Trophoblast cell (in vitro differentiated cells and primary cell): ENCODE measurements at regions not wholly inside any gene's neighbourhood (a gene's known extent, or its start where the extent isn't known, plus 50 kb on each side); places are given as distances from the start of the nearest gene placed in this dataset.

Experiments used
- DNase-seq, 2 donors: peaks; one replicate each; pipeline ENCODE4 v3.0.0-alpha.2; 2016
- H2AFZ ChIP-seq: 2 replicates; pipeline ENCODE4 v1.6.1; 2013; ENCODE audit warnings: low read length, moderate library complexity, mild to moderate bottlenecking; ENCODE audit not compliant: insufficient read depth, poor library complexity
- H2AK5ac ChIP-seq: 2 replicates; pipeline ENCODE4 v1.6.1; 2013; ENCODE audit warnings: mild to moderate bottlenecking, low read length
- H2BK120ac ChIP-seq: 2 replicates; pipeline ENCODE4 v1.6.1; 2013; ENCODE audit warnings: low read length, mild to moderate bottlenecking, moderate library complexity; ENCODE audit not compliant: insufficient read depth, poor library complexity
- H2BK12ac ChIP-seq: 2 replicates; pipeline ENCODE4 v1.6.1; 2013; ENCODE audit warnings: mild to moderate bottlenecking, low read length, moderate library complexity
- H2BK5ac ChIP-seq: 2 replicates; pipeline ENCODE4 v1.6.1; 2013; ENCODE audit warnings: low read length, low read depth, moderate library complexity, mild to moderate bottlenecking; ENCODE audit not compliant: poor library complexity
- H3K14ac ChIP-seq: 2 replicates; pipeline ENCODE4 v1.6.1; 2013; ENCODE audit warnings: mild to moderate bottlenecking, low read length
- H3K18ac ChIP-seq: 2 replicates; pipeline ENCODE4 v1.6.1; 2013; ENCODE audit warnings: mild to moderate bottlenecking, low read length
- H3K23ac ChIP-seq: 2 replicates; pipeline ENCODE4 v1.6.1; 2013; ENCODE audit warnings: low read length
- H3K27ac ChIP-seq: 2 replicates; pipeline ENCODE4 v1.5.1; 2013; ENCODE audit warnings: low read depth, mild to moderate bottlenecking, inconsistent platforms, low read length, moderate library complexity
- H3K27me3 ChIP-seq: 2 replicates; pipeline ENCODE4 v1.6.1; 2013; ENCODE audit warnings: inconsistent platforms, mild to moderate bottlenecking, low read length, moderate library complexity; ENCODE audit not compliant: insufficient read depth
- H3K36me3 ChIP-seq, 2 experiments: 1 replicate in 1 of 2; 2 replicates in 1 of 2; pipeline ENCODE4 v1.6.1; 2013; ENCODE audit warnings: low read length in 2 of 2, mild to moderate bottlenecking in 2 of 2, moderate library complexity in 1 of 2; ENCODE audit not compliant: insufficient read depth in 2 of 2, control insufficient read depth in 1 of 2
- H3K4ac ChIP-seq: 2 replicates; pipeline ENCODE4 v1.6.1; 2013; ENCODE audit warnings: low read depth, mild to moderate bottlenecking, low read length, moderate library complexity
- H3K4me1 ChIP-seq, 2 experiments: 1 replicate in 1 of 2; 2 replicates in 1 of 2; pipeline ENCODE4 v1.6.1; 2013; ENCODE audit warnings: low read length in 2 of 2, mild to moderate bottlenecking in 2 of 2, moderate library complexity in 1 of 2; ENCODE audit not compliant: insufficient read depth in 2 of 2, control insufficient read depth in 1 of 2
- H3K4me2 ChIP-seq: 2 replicates; pipeline ENCODE4 v1.6.1; 2013; ENCODE audit warnings: inconsistent platforms, mild to moderate bottlenecking, low read length, moderate library complexity
- H3K4me3 ChIP-seq: 2 replicates; pipeline ENCODE4 v1.5.1; 2013; ENCODE audit warnings: mild to moderate bottlenecking, low read depth, low read length, inconsistent platforms
- H3K79me1 ChIP-seq: one replicate; pipeline ENCODE4 v1.6.1; 2013; ENCODE audit warnings: low read length
- H3K79me2 ChIP-seq: 2 replicates; pipeline ENCODE4 v1.6.1; 2013; ENCODE audit warnings: low read length, mild to moderate bottlenecking; ENCODE audit not compliant: control insufficient read depth, insufficient read depth, poor library complexity
- H3K9ac ChIP-seq: 2 replicates; pipeline ENCODE4 v1.6.1; 2013; ENCODE audit warnings: mild to moderate bottlenecking, low read length
- H3K9me3 ChIP-seq: 2 replicates; pipeline ENCODE4 v1.6.1; 2013; ENCODE audit warnings: low read depth, mild to moderate bottlenecking, control low read depth, inconsistent platforms, low read length; ENCODE audit not compliant: insufficient read depth
- H4K12ac ChIP-seq: 2 replicates; pipeline ENCODE4 v1.6.1; 2013; ENCODE audit warnings: low read depth, mild to moderate bottlenecking, low read length, moderate library complexity
- H4K8ac ChIP-seq: 2 replicates; pipeline ENCODE4 v1.6.1; 2013; ENCODE audit warnings: low read depth, mild to moderate bottlenecking, low read length, moderate library complexity
- H4K91ac ChIP-seq: one replicate; pipeline ENCODE4 v1.6.1; 2013; ENCODE audit warnings: low read depth, mild to moderate bottlenecking, low read length, moderate library complexity
- WGBS: extraction: QIAGEN DNeasy Blood & Tissue Kit; methylation state at CpG from one replicate; pipeline ENCODE4 v1.1.7; 2013; ENCODE audit warnings: missing lambda C conversion rate; ENCODE audit not compliant: insufficient read length, insufficient coverage; ENCODE audit errors: extremely low coverage; 5-methylcytosine and 5-hydroxymethylcytosine counted together

DNA sequence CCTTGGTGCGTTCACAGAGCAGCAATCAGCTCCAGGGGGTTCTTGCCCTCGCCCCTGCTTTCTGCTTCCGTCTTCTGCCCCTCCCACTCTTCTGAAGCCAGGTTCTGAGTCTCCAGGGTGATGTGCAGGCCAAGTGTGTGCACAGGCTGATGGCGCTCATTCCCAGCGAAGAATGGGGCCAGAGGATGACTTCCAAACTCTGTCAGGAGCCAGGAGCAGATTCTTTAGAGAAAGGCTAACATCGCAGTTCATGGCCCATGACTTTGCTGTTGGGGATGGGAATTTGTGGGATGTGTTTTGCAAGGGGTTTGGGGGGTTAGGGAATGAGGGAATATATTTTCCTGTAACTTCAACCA lies 56.1 kb upstream of the CCN6 start:
- Histone ChIP-seq H2BK120ac (no peak overlapping the region), H3K4me1 (no peaks in the 10 kb centered on the region), H2BK12ac (peak overlapping the region; percentile 32), H4K8ac (peak overlapping the region; percentile 12), H3K27ac (no peak overlapping the region), H3K9me3 (peaks cover 3% of the 10 kb centered on the region), H3K9ac (no peak overlapping the region), H3K36me3 (no peaks in the 10 kb centered on the region), H3K18ac (no peak overlapping the region), H4K12ac (no peak overlapping the region), H3K14ac (no peak overlapping the region), H3K23ac (no peak overlapping the region), H2AFZ (no peak overlapping the region), H3K4me3 (no peak overlapping the region), H3K79me2 (no peaks in the 10 kb centered on the region), H3K4ac (no peak overlapping the region), H3K27me3 (peaks cover 2% of the 10 kb centered on the region), H2AK5ac (peak overlapping the region; percentile 50), H4K91ac (no peak overlapping the region), H3K79me1 (no peaks in the 10 kb centered on the region), H2BK5ac (no peak overlapping the region), H3K4me2 (no peak overlapping the region)
- no CpG with 5 or more reads among the region's 6 CpGs for WGBS
- DNase-seq: no peak

DNA sequence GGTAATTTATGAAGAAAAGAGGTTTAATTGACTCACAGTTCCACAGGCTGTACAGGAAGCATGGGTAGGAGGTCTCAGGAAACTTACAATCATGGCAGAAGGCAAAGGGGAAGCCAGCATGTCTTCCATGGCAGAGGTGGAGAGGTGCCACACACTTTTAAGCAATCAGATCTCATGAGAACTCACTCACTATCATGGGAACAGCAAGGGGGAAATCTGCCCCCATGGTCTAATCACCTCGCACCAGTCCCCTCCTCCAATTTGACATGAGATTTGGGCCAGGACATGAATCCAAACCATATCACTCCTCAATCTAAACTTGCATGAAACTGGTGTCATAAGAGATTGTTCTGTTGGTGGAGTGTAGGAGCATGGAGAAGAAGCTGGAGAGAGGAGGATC lies 51.6 kb upstream of the CCN6 start:
- Histone ChIP-seq H3K4ac (no peak overlapping the region), H4K91ac (no peak overlapping the region), H3K27me3 (peaks cover 2% of the 10 kb centered on the region), H3K4me3 (no peak overlapping the region), H2BK12ac (no peak overlapping the region), H3K14ac (no peak overlapping the region), H3K9me3 (peaks cover 3% of the 10 kb centered on the region), H4K12ac (no peak overlapping the region), H3K36me3 (no peaks in the 10 kb centered on the region), H3K4me2 (no peak overlapping the region), H3K4me1 (no peaks in the 10 kb centered on the region), H3K79me1 (no peaks in the 10 kb centered on the region), H2AK5ac (no peak overlapping the region), H3K18ac (no peak overlapping the region), H3K27ac (no peak overlapping the region), H4K8ac (no peak overlapping the region), H3K79me2 (no peaks in the 10 kb centered on the region), H2BK120ac (no peak overlapping the region), H2AFZ (no peak overlapping the region), H2BK5ac (no peak overlapping the region), H3K23ac (no peak overlapping the region), H3K9ac (no peak overlapping the region)
- DNase-seq: no peak
- no CpG with 5 or more reads among the region's 1 CpG for WGBS
